ENCODE measurements at regions not wholly inside any gene's neighbourhood (a gene's known extent, or its start where the extent isn't known, plus 50 kb on each side); places are given as distances from the start of the nearest gene placed in this dataset.
"Not testable (repeated sequence)": the region's sequence is repeated elsewhere in the genome, so short reads cannot be mapped to it uniquely, and the experiment has no call there.

DNA sequence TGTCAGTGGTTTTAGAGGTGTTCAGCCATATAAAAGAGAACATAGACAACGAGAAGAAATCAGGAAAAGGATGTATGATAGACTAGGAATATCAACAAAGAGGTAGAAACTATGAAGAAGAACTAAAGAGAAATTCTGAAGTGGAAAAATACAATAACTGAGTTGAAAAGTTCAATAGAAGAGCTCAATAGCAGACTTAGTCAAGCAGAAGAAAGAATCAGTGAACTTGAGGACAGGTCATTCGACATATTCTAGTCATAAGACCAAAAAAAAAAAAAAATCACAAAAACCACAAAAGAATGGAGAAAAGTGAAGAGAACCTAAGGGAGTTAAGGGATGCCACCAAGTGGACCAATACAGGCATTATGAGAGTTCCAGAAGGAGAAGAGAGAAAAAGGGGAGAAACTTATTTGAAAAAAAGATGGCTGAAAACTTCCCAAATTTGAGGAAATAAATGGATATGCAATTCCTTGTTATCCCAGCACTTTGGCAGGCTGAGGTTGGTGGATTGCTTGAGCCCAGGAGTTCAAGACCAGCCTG lies 321.2 kb downstream of the ABCC12 start:
- Mint-ChIP-seq H3K4me1 (no peaks in the 10 kb centered on the region), H3K27ac (no peak overlapping the region), H3K4me3 (no peak overlapping the region), H3K9me3 (peaks cover 22 to 79% (median 33%) of the 10 kb centered on the region in 7 donors), H3K36me3 (peaks cover 17 to 19% of the 10 kb centered on the region in 2 donors), H3K27me3 (peaks cover 0 to 12% (median 6%) of the 10 kb centered on the region in 3 donors)
- no peak for DNase-seq
- ATAC-seq (ENCODE audit: low read depth in 2 of 2), result no peak

DNA sequence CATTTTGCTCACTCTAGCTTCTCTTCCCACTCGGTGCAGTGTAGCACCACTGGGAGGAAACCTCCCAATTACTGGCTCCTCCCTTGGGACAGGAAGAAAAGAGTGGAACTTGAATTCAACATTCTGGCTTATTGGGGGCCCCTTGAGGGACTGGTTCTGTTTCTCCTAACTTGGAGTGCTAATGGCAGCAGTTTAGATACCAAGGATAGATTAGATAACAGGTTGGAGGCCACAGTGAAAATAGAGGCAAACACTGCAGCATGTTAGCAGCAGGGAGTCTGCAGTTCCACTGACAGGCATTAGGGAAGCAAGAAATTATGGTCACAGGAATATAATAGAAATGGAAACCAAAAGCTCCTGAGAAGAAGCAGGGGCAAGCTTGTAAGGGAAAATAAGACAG lies 322.0 kb downstream of the ABCC12 start:
- Mint-ChIP-seq H3K27me3 (peaks cover 0 to 16% (median 6%) of the 10 kb centered on the region in 3 donors), H3K36me3 (peaks cover 11 to 17% of the 10 kb centered on the region in 2 donors), H3K4me3 (no peak overlapping the region), H3K4me1 (no peaks in the 10 kb centered on the region), H3K9me3 (peaks cover 21 to 78% (median 26%) of the 10 kb centered on the region in 7 donors), H3K27ac (no peak overlapping the region)
- ATAC-seq (ENCODE audit: low read depth in 2 of 2) (no peak), DNase-seq (no peak)

- peaks cover 0 to 16% (median 6%) of the 10 kb centered on the region in 3 donors for H3K27me3 Mint-ChIP-seq
- peaks cover 23 to 74% (median 36%) of the 10 kb centered on the region in 7 donors for H3K9me3 Mint-ChIP-seq
Measured at GRCh38 chr16:47829850-47830600, 325.8 kb downstream of the ABCC12 start.

GRCh38 chr16:47826070-47826469 lies 329.7 kb downstream of the ABCC12 start:
- Mint-ChIP-seq H3K36me3 (no peaks in the 10 kb centered on the region), H3K27ac (no peak overlapping the region), H3K9me3 (peaks cover 10 to 43% (median 21%) of the 10 kb centered on the region in 7 donors), H3K27me3 (peaks cover 0 to 12% (median 4%) of the 10 kb centered on the region in 3 donors), H3K4me1 (no peaks in the 10 kb centered on the region), H3K4me3 (no peak overlapping the region)
- ATAC-seq (ENCODE audit: low read depth in 2 of 2), result no peak
- no peak for DNase-seq

More at GRCh38 chr16:47829850-47830600, 325.8 kb downstream of the ABCC12 start:
- DNase-seq (no peak), ATAC-seq (ENCODE audit: low read depth in 2 of 2) (no peak)
- H3K36me3 Mint-ChIP-seq, result peaks cover 11 to 13% of the 10 kb centered on the region in 2 donors
- H3K4me3 Mint-ChIP-seq, result no peak overlapping the region
- no peaks in the 10 kb centered on the region for H3K4me1 Mint-ChIP-seq
- no peak overlapping the region for H3K27ac Mint-ChIP-seq

GRCh38 chr16:47817048-47817447 lies 338.7 kb downstream of the ABCC12 start:
- Mint-ChIP-seq H3K4me1 (no peaks in the 10 kb centered on the region), H3K27me3 (peaks cover 0 to 7% (median 3%) of the 10 kb centered on the region in 3 donors), H3K36me3 (peaks cover 0 to 8% of the 10 kb centered on the region in 2 donors), H3K27ac (no peak overlapping the region), H3K9me3 (peaks cover 0 to 20% (median 16%) of the 10 kb centered on the region in 7 donors), H3K4me3 (no peak overlapping the region)
- ATAC-seq (ENCODE audit: low read depth in 2 of 2) (no peak), DNase-seq (no peak)

- no peak overlapping the region for H3K4me3 Mint-ChIP-seq
- H3K4me1 Mint-ChIP-seq, result no peaks in the 10 kb centered on the region
- peaks cover 0 to 8% of the 10 kb centered on the region in 2 donors for H3K36me3 Mint-ChIP-seq
- no peak overlapping the region for H3K27ac Mint-ChIP-seq
- H3K27me3 Mint-ChIP-seq, result peaks cover 0 to 7% (median 3%) of the 10 kb centered on the region in 3 donors
- DNase-seq, result no peak
- peaks cover 0 to 24% (median 21%) of the 10 kb centered on the region in 7 donors for H3K9me3 Mint-ChIP-seq
- no peak for ATAC-seq (ENCODE audit: low read depth in 2 of 2)
Measured at GRCh38 chr16:47816511-47816910, 339.3 kb downstream of the ABCC12 start.

- Mint-ChIP-seq H3K36me3 (peaks cover 0 to 8% of the 10 kb centered on the region in 2 donors), H3K27ac (no peak overlapping the region), H3K4me1 (no peaks in the 10 kb centered on the region), H3K9me3 (peaks cover 0 to 28% (median 21%) of the 10 kb centered on the region in 7 donors), H3K27me3 (peaks cover 0 to 5% (median 3%) of the 10 kb centered on the region in 3 donors), H3K4me3 (no peak overlapping the region)
- DNase-seq (no peak), ATAC-seq (ENCODE audit: low read depth in 2 of 2) (no peak)
Measured at GRCh38 chr16:47815655-47816054, 340.1 kb downstream of the ABCC12 start.

DNA sequence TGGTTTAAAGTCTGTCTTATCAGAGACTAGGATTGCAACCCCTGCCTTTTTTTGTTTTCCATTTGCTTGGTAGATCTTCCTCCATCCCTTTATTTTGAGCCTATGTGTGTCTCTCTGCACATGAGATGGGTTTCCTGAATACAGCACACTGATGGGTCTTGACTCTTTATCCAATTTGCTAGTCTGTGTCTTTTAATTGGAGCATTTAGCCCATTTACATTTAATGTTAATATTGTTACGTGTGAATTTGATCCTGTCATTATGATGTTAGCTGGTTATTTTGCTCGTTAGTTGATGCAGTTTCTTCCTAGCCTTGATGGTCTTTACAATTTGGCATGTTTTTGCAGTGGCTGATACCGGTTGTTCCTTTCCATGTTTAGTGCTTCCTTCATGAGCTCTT lies 344.0 kb downstream of the ABCC12 start:
- not testable (repeated sequence) for H3K27ac Mint-ChIP-seq; H3K4me1 Mint-ChIP-seq; DNase-seq; H3K4me3 Mint-ChIP-seq; ATAC-seq (ENCODE audit: low read depth in 2 of 2); H3K27me3 Mint-ChIP-seq; H3K36me3 Mint-ChIP-seq
- peaks cover 0 to 40% (median 26%) of the 10 kb centered on the region in 7 donors for H3K9me3 Mint-ChIP-seq

- no peak for DNase-seq
- H3K4me3 Mint-ChIP-seq, result no peak overlapping the region
Measured at GRCh38 chr16:47806309-47806847, 345.2 kb downstream of the PHKB start.

DNA sequence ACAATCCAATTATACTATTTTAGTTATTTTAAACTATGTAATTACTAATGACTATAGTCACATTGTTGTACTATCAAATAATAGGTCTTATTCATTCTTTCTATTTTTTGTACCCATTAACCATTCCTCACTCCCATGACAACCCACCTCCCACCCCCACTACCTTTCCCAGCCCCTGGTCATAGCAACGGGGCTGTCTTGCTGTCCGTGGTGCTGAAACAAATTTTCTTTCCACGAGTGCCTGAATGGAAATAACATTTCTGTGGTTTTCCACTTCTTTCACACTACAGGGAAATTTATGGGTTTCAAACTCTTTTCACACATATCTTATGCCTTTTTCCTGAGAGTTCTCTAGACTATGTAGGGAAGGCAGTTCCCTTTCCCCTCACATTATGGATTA lies 326.6 kb downstream of the PHKB start:
- peaks cover 7 to 34% (median 25%) of the 10 kb centered on the region in 7 donors for H3K9me3 Mint-ChIP-seq
- H3K27me3 Mint-ChIP-seq, result peaks cover 0 to 5% (median 0%) of the 10 kb centered on the region in 3 donors
- DNase-seq (no peak), ATAC-seq (ENCODE audit: low read depth in 2 of 2) (no peak)
- no peak overlapping the region for H3K27ac Mint-ChIP-seq
- H3K4me1 Mint-ChIP-seq, result no peaks in the 10 kb centered on the region
- H3K36me3 Mint-ChIP-seq, result peaks cover 5 to 14% of the 10 kb centered on the region in 2 donors
- no peak overlapping the region for H3K4me3 Mint-ChIP-seq

More at GRCh38 chr16:47806309-47806847, 345.2 kb downstream of the PHKB start:
- Mint-ChIP-seq H3K9me3 (peaks cover 0 to 18% (median 8%) of the 10 kb centered on the region in 7 donors), H3K27ac (no peak overlapping the region), H3K27me3 (peaks cover 0 to 5% (median 0%) of the 10 kb centered on the region in 3 donors), H3K36me3 (no peaks in the 10 kb centered on the region), H3K4me1 (no peaks in the 10 kb centered on the region)
- ATAC-seq (ENCODE audit: low read depth in 2 of 2), result no peak

DNA sequence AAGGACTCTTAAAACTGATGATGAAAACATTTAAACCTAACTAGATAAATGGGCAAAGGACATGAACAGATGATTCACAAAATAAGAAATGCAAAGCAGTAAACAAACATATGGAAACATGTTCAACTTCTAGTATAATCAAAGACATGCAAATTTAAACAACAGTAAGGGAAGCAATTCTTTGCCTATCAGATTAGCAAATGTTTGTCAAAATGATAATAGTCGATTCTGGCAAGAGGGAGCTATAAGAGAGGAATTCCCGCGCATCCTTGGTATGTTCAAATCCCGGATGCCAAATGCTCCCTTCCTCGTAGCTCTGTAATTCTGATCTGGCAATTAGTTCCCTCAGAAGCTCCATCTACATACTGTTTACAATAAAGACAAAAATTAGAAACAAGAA lies 320.5 kb downstream of the PHKB start:
- Mint-ChIP-seq H3K4me1 (peaks cover 8 to 16% (median 9%) of the 10 kb centered on the region in 3 donors), H3K9me3 (peaks cover 0 to 3% (median 0%) of the 10 kb centered on the region in 7 donors), H3K36me3 (no peaks in the 10 kb centered on the region), H3K4me3 (no peak overlapping the region), H3K27ac (no peak overlapping the region), H3K27me3 (peaks cover 0 to 5% (median 0%) of the 10 kb centered on the region in 3 donors)
- ATAC-seq (ENCODE audit: low read depth in 2 of 2), result no peak
- no peak for DNase-seq

- peak overlapping the region in 3 of 8 donors; percentile 76 to 92 (median 88) for H3K4me3 Mint-ChIP-seq
Measured at GRCh38 chr16:47780213-47780875, 319.2 kb downstream of the PHKB start.

More at GRCh38 chr16:47780213-47780875, 319.2 kb downstream of the PHKB start:
- DNase-seq (no peak), ATAC-seq (ENCODE audit: low read depth in 2 of 2) (no peak)
- Mint-ChIP-seq H3K9me3 (peaks cover 0 to 8% (median 0%) of the 10 kb centered on the region in 7 donors), H3K36me3 (no peaks in the 10 kb centered on the region), H3K4me1 (peaks cover 8 to 16% (median 9%) of the 10 kb centered on the region in 3 donors), H3K27me3 (peaks cover 0 to 5% (median 0%) of the 10 kb centered on the region in 3 donors), H3K27ac (peak overlapping the region in 2 of 6 donors; percentile 55 to 58)

All from naive B cell (primary cell).